Adrenal gland (tissue), 9 donors: ENCODE measurements at regions not wholly inside any gene's neighbourhood (a gene's known extent, or its start where the extent isn't known, plus 50 kb on each side); places are given as distances from the start of the nearest gene placed in this dataset.
"Not testable (repeated sequence)": the region's sequence is repeated elsewhere in the genome, so short reads cannot be mapped to it uniquely, and the experiment has no call there.

Experiments
- DNase-seq, 7 donors: peaks; one replicate each; pipeline ENCODE4 v3.0.0-alpha.2; 2019 to 2020
- H3K27ac ChIP-seq, 5 donors: fragments of 200-600 bp; sonication (generic) in 4 of 5; 1 replicate in 3 of 5; 2 replicates in 2 of 5; pipeline versions ENCODE4 v1.5.1 to v1.8.0; 2016 to 2020; ENCODE audit warnings: mild to moderate bottlenecking in 1 of 5
- H3K27me3 ChIP-seq: fragments of 200-600 bp; 2 replicates; pipeline ENCODE4 v1.8.0; 2021
- H3K36me3 ChIP-seq, 2 donors: fragments of 200-600 bp; replicated peaks in 1 of 2; 1 replicate in 1 of 2; 2 replicates in 1 of 2; pipeline versions ENCODE4 v1.5.1 to v1.8.0; 2018 to 2022
- H3K4me1 ChIP-seq, 2 donors: fragments of 200-600 bp; replicated peaks in 1 of 2; 1 replicate in 1 of 2; 2 replicates in 1 of 2; pipeline versions ENCODE4 v1.5.1 to v1.8.0; 2018 to 2021
- H3K4me3 ChIP-seq, 4 donors: fragments of 200-600 bp; sonication (generic) in 3 of 4; one replicate each; pipeline ENCODE4 v1.5.1; 2016 to 2018
- H3K9me3 ChIP-seq, 3 donors: fragments of 200-600 bp; sonication (generic) in 1 of 3; replicated peaks in 1 of 3; 1 replicate in 2 of 3; 2 replicates in 1 of 3; pipeline versions ENCODE4 v1.5.1 to v1.8.0; 2016 to 2021
- CTCF ChIP-seq, 6 experiments: fragments of 450-650 bp in 4 of 6; fragments of 200-600 bp in 2 of 6; sonication (generic) in 1 of 6; IDR thresholded peaks; 1 replicate in 5 of 6; 2 replicates in 1 of 6; pipeline versions ENCODE4 v1.5.1 to v1.8.0; 2016 to 2021; ENCODE audit warnings: antibody characterized with exemption in 6 of 6, mild to moderate bottlenecking in 2 of 6, moderate library complexity in 1 of 6
- POLR2A ChIP-seq, 2 donors: fragments of 450-650 bp; IDR thresholded peaks; one replicate each; pipeline ENCODE4 v1.6.1; 2017; ENCODE audit warnings: antibody characterized with exemption in 2 of 2, mild to moderate bottlenecking in 2 of 2, moderate library complexity in 1 of 2
- WGBS, 4 donors: extraction: QIAGEN DNeasy Blood & Tissue Kit in 2 of 4; methylation state at CpG; one replicate each; pipeline versions ENCODE4 v1.1.5 to v1.1.7; 2013 to 2017; 5-methylcytosine and 5-hydroxymethylcytosine counted together
- intact Hi-C, 2 donors: fragments of 100-400 bp; cut with DNase I; formaldehyde crosslinking; loops; one replicate each; pipeline versions ENCODE4 v1.14.1 to v1.15.0; 2022 to 2023
- donor health status: healthy with polysubstance abuse.
- donor health status: Bipolar disorder and iron deficiency.
- donor health status: DM: yes; HTN: yes; CAD: no.
- donor health status: DM: no; HTN: no; CAD: no.
- donor health status: DM: no; HTN: no; CAD: no.

DNA sequence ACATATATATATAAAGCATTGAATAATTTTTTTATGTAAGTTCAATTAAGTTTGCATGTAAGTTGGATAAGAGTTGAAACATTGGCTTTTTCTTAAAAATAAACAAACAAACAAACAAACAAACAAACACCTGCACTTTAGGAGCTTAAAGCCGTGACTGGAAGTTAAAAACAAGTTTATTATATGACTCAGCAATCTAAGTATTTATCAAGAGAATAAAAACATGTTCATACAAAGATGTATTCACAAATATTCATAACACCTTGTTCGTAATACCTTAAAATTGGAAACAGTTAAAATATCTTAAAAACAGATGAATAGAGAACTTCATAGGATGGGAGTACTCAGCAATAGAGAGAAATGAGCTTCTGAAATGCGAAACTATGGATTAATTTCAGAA, 61.5 kb upstream of the ANXA1 start:
- intact Hi-C loops, result no loop called here
- Histone ChIP-seq H3K4me1 (no peaks in the 10 kb centered on the region), H3K9me3 (no peaks in the 10 kb centered on the region), H3K27ac (no peak overlapping the region), H3K36me3 (no peaks in the 10 kb centered on the region), H3K4me3 (no peak overlapping the region), H3K27me3 (no peaks in the 10 kb centered on the region)
- WGBS, 4 donors, result 62 to 90% (median 70%) methylated on average over 3 of the region's 3 CpGs
- no peak for TF ChIP-seq CTCF (IDR thresholded peaks at IDR 0.05)
- no peak for DNase-seq

GRCh38 chr9:73089304-73089985, 62.2 kb upstream of the ANXA1 start:
- TF ChIP-seq CTCF (IDR thresholded peaks at IDR 0.05) (no peak), POLR2A (IDR thresholded peaks at IDR 0.05) (no peak)
- Histone ChIP-seq H3K4me3 (no peak overlapping the region), H3K27ac (no peak overlapping the region), H3K9me3 (no peaks in the 10 kb centered on the region), H3K4me1 (no peaks in the 10 kb centered on the region), H3K27me3 (no peaks in the 10 kb centered on the region), H3K36me3 (no peaks in the 10 kb centered on the region)
- 74 to 88% (median 80%) methylated on average over 3 of the region's 3 CpGs for WGBS, 4 donors
- DNase-seq, result no peak
- intact Hi-C loops, result loop anchor here (10.0 kb wide), 2 partner anchors 65 to 235 kb away; no protein-coding TSS in a partner anchor

DNA sequence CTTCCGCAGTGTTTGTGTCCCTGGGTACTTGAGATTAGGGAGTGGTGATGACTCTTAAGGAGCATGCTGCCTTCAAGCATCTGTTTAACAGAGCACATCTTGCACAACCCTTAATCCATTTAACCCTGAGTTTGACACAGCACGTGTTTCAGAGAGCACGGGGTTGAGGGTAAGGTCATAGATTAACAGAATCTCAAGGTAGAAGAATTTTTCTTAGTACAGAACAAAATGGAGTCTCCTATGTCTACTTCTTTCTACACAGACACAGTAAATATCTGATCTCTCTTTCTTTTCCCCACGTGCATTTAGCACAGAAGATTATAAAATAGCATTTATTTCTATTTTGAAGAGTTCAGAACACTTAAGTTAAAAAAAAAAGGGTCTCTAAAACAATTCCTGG, 63.8 kb upstream of the ANXA1 start:
- not testable (repeated sequence) for H3K9me3 ChIP-seq, H3K36me3 ChIP-seq, H3K4me3 ChIP-seq, H3K4me1 ChIP-seq, DNase-seq, H3K27ac ChIP-seq, H3K27me3 ChIP-seq
- intact Hi-C loops, result loop anchor here (10.0 kb wide), 2 partner anchors 63 to 233 kb away; no protein-coding TSS in a partner anchor
- 61 to 77% (median 68%) methylated on average over 3 of the region's 4 CpGs for WGBS, 4 donors

DNA sequence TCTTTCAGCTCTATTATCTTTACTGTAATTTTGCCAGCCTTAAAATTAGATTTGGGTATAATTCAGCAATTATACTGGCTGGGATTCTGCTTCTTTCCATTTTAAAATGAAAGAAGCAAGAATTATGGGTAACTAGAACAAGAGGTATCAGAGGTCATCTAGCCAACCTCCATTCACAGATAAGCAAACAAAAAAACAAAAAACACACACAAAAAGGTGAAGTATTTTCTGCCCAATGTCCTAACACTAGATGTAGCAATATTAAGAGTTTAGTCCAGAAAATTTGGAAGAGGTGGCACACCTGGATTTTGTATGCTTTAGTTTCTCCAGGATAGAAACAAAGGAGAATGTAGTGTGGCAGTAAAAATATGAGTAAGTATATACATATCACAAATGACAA, 68.1 kb upstream of the ANXA1 start:
- Histone ChIP-seq H3K36me3 (no peaks in the 10 kb centered on the region), H3K27me3 (no peaks in the 10 kb centered on the region), H3K27ac (no peak overlapping the region), H3K4me3 (no peak overlapping the region), H3K9me3 (no peaks in the 10 kb centered on the region), H3K4me1 (no peaks in the 10 kb centered on the region)
- TF ChIP-seq POLR2A (IDR thresholded peaks at IDR 0.05), result no peak
- TF ChIP-seq CTCF (IDR thresholded peaks at IDR 0.05), result no peak
- intact Hi-C loops, result loop anchor here (10.0 kb wide), 2 partner anchors 59 to 229 kb away; no protein-coding TSS in a partner anchor
- DNase-seq, result no peak
